ENCODE measurements at regions not wholly inside any gene's neighbourhood (a gene's known extent, or its start where the extent isn't known, plus 50 kb on each side); places are given as distances from the start of the nearest gene placed in this dataset.

GRCh38 chr5:66285343-66285922, 141.3 kb downstream of the SREK1 start:
- POLR2A ChIA-PET: no interaction called here
- WGBS (ENCODE audit: low lambda C conversion rate): 31% methylated on average over 2 of the region's 3 CpGs

More at GRCh38 chr5:66285343-66285922, 141.3 kb downstream of the SREK1 start:
- no peak overlapping the region for H3K4me3 ChIP-seq (replicated peaks in 1 of 3; ENCODE audit: insufficient read depth in 1 of 3, low read depth in 2 of 3, low read length in 3 of 3)
- no peak overlapping the region for H3K27ac ChIP-seq (ENCODE audit: extremely low read length, insufficient read depth, low read length)
- ATAC-seq: no peak
- BruUV-seq (replicated peaks): no TSS peak
- no peaks in the 10 kb centered on the region for H3K36me3 ChIP-seq (replicated peaks in 1 of 2; ENCODE audit: control insufficient read depth in 1 of 2, insufficient read depth in 2 of 2, low read length in 2 of 2)
- TF ChIP-seq ZNF512 (CRISPR knock-in tag; IDR thresholded peaks at IDR 0.05): no peak
- TF ChIP-seq MXD1 (CRISPR knock-in tag; IDR thresholded peaks at IDR 0.05): no peak
- TF ChIP-seq ZNF329 (CRISPR knock-in tag; IDR thresholded peaks at IDR 0.05; ENCODE audit: low read depth): no peak
- no peak for TF ChIP-seq MAFK (conservative IDR thresholded peaks at IDR 0.05 in 1 of 2, IDR thresholded peaks at IDR 0.05 in 1 of 2; ENCODE audit: low read length in 2 of 2)
- no peak for TF ChIP-seq SNAPC5 (CRISPR knock-in tag; IDR thresholded peaks at IDR 0.05; ENCODE audit: borderline replicate concordance)
- TF ChIP-seq ZNF784 (CRISPR knock-in tag; IDR thresholded peaks at IDR 0.05; ENCODE audit: borderline replicate concordance): no peak
- TF ChIP-seq ZNF576 (CRISPR knock-in tag; IDR thresholded peaks at IDR 0.05): no peak
- TF ChIP-seq JUN (CRISPR knock-in tag; IDR thresholded peaks at IDR 0.05): no peak
- no peak for TF ChIP-seq ATF1 (CRISPR knock-in tag; IDR thresholded peaks at IDR 0.05)
- in situ Hi-C loops (cut with HindIII; ENCODE audit: extremely low pct_ligation_motif_present, low pct_unique_long_range_greater_than_20kb) (no loop called here), intact Hi-C loops (cut with micrococcal nuclease; ENCODE audit: unreplicated experiment) (no loop called here)
- no peak overlapping the region for H3K9ac ChIP-seq (ENCODE audit: insufficient read depth, low read depth, low read length)
- no peaks in the 10 kb centered on the region for H3K9me3 ChIP-seq (ENCODE audit: low read length)
- H3K4me2 ChIP-seq (ENCODE audit: low read depth, low read length): no peak overlapping the region
- no peaks in the 10 kb centered on the region for H4K20me1 ChIP-seq (ENCODE audit: insufficient read depth, low read length)
- CTCF ChIA-PET (ENCODE audit: low intra/inter-chr PET ratio, low total read pairs): no interaction called here
- no peak overlapping the region for H2AFZ ChIP-seq (ENCODE audit: low read length)
- H3K79me2 ChIP-seq (ENCODE audit: insufficient read depth, low read length): no peaks in the 10 kb centered on the region
- no peaks in the 10 kb centered on the region for H3K4me1 ChIP-seq (ENCODE audit: insufficient read depth, low read length)
- DNase-seq (ENCODE audit: low spot score): no peak
- H3K27me3 ChIP-seq (ENCODE audit: control insufficient read depth in 1 of 2, insufficient read depth in 2 of 2, low read length in 2 of 2): no peaks in the 10 kb centered on the region
- FAIRE-seq: no peak
